ENCODE measurements at regions not wholly inside any gene's neighbourhood (a gene's known extent, or its start where the extent isn't known, plus 50 kb on each side); places are given as distances from the start of the nearest gene placed in this dataset.
"Not testable (repeated sequence)": the region's sequence is repeated elsewhere in the genome, so short reads cannot be mapped to it uniquely, and the experiment has no call there.

- DNase-seq: no peak
Observed at GRCh38 chr4:97252615-97253154, 890.6 kb downstream of the STPG2 start.

- no peak for DNase-seq
Observed at GRCh38 chr4:97262769-97263168, 880.5 kb downstream of the STPG2 start.

GRCh38 chr4:97270051-97270450 lies 873.2 kb downstream of the STPG2 start:
- DNase-seq: no peak

GRCh38 chr4:97279391-97279790 lies 863.9 kb downstream of the STPG2 start:
- no peak for DNase-seq

- DNase-seq: no peak
Observed at GRCh38 chr4:97300561-97300960, 842.7 kb downstream of the STPG2 start.

GRCh38 chr4:97305351-97305750 lies 837.9 kb downstream of the STPG2 start:
- no peak for DNase-seq

- DNase-seq: no peak
Observed at GRCh38 chr4:97309121-97309520, 834.2 kb downstream of the STPG2 start.

GRCh38 chr4:97317201-97317600 lies 826.1 kb downstream of the STPG2 start:
- no peak for DNase-seq

GRCh38 chr4:97317671-97318070 lies 825.6 kb downstream of the STPG2 start:
- no peak for DNase-seq

- not testable (repeated sequence) for DNase-seq
Observed at GRCh38 chr4:97325751-97326150, 817.5 kb downstream of the STPG2 start.

GRCh38 chr4:97330917-97331316 lies 812.4 kb downstream of the STPG2 start:
- DNase-seq: no peak

GRCh38 chr4:97334348-97334747 lies 808.9 kb downstream of the STPG2 start:
- no peak for DNase-seq

- DNase-seq: peak; percentile 3
Observed at GRCh38 chr4:97349468-97350186, 793.6 kb downstream of the STPG2 start.

GRCh38 chr4:97353876-97354275 lies 789.4 kb downstream of the STPG2 start:
- no peak for DNase-seq

GRCh38 chr4:97359826-97360225 lies 783.5 kb downstream of the STPG2 start:
- no peak for DNase-seq

- no peak for DNase-seq
Observed at GRCh38 chr4:97360733-97361132, 782.5 kb downstream of the STPG2 start.

GRCh38 chr4:97367878-97368277 lies 775.4 kb downstream of the STPG2 start:
- DNase-seq: peak; percentile 47

GRCh38 chr4:97370568-97370967 lies 772.7 kb downstream of the STPG2 start:
- no peak for DNase-seq

GRCh38 chr4:97374526-97374925 lies 768.8 kb downstream of the STPG2 start:
- no peak for DNase-seq

GRCh38 chr4:97386969-97387368 lies 756.3 kb downstream of the STPG2 start:
- no peak for DNase-seq

- DNase-seq: no peak
Observed at GRCh38 chr4:97394653-97395052, 748.6 kb downstream of the STPG2 start.

- DNase-seq: no peak
Observed at GRCh38 chr4:97396097-97396496, 747.2 kb downstream of the STPG2 start.

- no peak for DNase-seq
Observed at GRCh38 chr4:97396605-97397004, 746.7 kb downstream of the STPG2 start.

GRCh38 chr4:97404876-97405523 lies 738.3 kb downstream of the STPG2 start:
- DNase-seq: no peak

Measured in tongue (tissue), 1 donor.